ENCODE measurements at regions not wholly inside any gene's neighbourhood (a gene's known extent, or its start where the extent isn't known, plus 50 kb on each side); places are given as distances from the start of the nearest gene placed in this dataset.
"Not testable (repeated sequence)": the region's sequence is repeated elsewhere in the genome, so short reads cannot be mapped to it uniquely, and the experiment has no call there.

DNA sequence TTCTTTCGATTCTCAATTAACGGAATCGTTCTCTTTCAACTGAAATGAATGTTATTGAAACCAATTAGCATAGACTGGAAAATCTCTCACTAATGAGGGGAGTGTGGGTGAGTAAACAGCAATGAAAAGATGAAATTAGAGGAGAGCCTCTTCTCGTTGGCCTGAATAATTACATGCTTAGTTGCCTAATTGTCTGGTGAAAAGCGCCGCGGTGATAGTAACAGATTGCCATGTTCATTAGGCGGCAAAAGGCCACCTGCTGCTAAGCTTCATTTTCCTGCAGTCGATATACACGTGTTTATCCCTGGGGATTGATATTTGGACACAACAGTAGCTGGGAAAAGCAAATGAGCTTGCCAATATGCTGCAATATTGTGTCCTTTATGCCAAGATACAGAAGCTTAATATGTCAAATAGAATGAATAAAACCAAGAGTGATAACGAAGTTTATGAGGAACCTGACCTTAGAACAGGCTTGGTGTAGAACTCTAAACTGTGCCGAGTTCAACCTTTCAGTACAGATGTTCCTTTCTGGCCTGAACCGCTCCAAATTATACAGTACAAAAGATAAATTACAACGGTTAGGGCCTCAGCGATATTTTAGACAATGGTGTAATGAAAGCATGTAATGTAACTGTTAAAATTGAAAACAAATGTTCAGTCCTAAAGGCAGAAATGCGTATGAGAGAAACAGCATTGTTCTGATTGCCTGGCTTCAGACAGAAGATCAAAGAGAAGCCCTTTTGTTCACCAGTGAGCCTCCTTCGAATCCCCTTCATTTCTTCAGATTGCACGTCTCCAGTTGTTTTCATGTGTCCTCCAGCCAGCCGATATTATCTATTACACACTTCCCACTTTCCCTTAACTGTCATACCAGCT is 185.2 kb downstream of the SHOX2 start:
- DNase-seq, result no peak

DNA sequence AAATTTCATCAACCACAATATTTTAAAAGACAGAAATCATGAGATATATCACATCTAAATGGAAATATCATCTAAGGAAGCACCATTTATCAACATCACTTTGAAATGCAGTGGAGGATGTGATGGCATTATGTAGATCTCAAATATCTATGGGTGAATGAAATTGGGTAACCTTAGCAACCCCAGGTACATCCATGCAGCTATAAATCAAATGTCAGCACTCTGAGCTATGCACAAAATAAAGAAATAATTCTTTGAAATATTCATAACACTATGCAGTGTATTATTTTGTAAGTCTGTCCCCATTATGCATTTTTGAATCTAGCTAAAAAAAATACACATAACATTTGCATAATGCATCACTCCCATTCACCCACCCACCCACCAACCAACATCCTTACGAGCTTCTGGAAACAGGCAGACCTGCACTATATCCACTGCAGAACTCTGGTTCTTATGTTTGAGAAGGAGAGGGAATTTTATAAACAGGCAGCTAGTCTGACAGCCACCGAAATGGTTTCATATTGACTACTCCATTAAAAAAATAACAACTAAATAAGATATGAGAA is 186.8 kb downstream of the SHOX2 start:
- no peak for DNase-seq

DNA sequence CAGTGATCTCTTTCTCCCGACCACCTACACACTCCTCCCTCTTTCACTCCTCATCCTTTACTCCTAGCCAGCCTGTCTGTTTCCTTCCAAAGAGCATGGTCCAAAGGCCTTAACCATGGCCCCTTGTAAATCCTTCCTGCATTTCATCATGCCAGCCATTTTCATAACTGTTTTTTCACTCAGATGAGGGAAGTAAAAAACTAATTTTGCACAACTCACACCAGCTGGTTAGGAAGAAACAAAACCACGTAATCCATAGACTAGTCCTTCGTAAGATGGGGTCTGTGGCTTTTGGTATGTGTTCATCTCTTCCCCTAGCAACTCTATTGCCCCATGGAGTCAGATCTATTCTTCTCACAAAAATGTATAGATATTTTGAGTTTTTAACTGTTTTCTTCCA is 187.8 kb downstream of the SHOX2 start:
- DNase-seq, result no peak

DNA sequence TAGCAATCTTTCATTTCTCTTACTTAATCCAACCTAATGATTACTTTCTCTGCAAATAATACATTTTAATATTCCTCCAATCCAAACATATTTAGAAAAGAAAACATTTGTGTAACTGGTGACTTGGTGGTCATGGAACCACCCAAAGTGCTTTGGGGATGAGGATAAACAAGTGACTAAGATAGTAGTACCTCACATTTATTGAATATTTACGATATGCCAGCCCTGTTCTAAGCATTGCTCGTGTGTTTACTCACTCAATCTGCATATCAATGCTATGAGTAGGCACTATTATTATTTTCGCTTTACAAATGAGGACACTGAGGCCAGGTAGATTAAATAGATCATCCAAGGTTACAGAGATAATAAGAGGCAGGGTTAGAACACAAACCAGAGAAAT is 189.5 kb downstream of the SHOX2 start:
- DNase-seq, result no peak

DNA sequence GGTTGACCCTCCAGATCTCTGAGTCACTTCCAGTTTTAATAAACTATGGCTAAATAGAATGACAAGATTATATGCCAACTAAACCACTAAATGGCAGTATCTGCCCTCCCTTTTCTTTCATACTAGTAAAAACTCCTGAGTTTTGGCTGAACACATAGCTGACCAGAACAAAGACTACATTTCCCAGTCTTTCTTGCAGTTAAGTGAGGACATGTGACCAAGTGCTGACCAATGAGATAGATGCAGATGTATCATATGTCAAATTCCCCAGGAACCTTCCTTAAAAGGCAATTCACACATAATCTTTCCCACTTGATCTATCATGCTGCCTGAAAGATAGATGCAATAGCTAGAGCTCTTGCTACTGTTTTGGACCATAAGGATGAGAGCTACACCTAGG is 191.3 kb downstream of the SHOX2 start:
- DNase-seq, result no peak

DNA sequence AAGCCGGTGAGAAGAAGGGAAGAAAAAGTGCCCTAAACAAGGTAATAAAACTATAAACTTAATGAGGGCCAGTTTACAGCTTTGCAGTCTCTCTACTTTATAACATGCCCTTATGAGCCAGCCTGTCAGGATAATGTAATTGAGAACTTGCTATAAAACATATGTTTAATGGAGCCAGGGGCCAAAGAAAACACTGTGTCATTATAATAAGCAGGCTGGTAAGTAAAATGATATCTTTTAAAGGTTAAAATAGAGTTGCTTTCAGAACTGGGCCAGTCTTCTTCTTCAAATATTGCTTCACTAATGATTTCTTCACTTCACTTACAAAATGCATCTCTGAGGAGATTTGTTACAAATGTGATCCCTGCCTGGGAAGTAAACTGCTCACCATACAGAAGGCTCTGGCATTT is 192.5 kb downstream of the SHOX2 start:
- no peak for DNase-seq

DNA sequence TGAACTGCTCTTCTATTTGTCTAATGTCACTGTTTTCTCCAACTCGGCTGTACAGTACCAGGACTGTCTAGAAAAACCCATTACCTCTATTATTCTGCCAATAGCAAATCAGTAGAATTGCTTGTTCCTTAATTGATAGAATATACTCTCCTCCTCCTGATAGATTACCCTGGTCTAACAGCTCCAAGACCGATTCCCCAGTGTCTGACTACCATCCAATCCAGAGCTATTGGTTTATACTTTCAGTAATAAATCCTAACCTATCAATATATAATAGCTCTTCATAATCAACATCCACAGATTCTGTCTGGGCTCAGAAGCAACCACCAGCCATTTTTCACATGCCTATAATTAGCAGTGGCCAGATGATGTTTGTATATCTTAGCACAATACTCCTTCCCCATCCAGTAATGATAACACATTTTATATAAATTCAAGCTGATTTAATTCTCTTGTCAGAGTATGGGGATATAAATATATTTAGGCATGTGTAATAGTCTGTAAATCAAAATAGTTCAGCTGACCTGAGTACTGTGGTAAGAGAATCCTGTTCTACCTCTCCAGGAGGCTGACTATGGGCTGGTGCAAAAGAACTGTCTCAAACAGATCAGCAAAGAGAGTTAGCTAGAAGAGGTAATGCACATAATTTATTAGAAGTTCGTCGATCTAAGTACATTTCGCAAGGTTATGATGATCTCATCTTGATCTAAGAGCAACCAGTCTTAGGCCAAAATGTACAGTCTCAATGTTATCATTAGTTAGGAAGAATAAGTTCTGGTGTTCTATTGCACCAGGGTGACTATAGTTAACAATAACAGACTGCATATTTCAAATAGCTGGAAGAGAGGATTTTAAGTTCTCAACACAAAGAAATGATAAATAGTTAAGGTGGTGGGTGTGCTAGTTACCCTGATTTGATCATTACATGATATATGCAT is 193.4 kb downstream of the SHOX2 start:
- DNase-seq, result no peak

DNA sequence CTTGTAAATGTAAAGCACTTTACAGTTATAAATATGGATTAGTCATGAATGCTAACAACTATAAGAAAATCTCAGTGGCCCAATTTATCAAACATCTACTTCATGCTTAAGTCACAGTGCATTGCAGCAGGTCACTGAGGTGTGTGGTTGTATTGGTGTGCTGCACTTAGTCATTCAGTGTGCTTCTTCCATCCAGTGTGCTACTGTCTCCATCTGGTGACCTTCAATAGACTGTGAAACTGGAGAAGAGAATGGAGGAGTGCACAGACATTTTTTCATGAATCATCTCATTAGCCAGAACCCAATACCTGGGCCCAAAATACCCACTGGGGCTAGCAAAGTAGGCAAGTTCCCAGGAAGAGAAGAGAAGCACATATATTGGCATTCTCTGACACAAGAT is 199.6 kb downstream of the SHOX2 start:
- DNase-seq, result no peak

DNA sequence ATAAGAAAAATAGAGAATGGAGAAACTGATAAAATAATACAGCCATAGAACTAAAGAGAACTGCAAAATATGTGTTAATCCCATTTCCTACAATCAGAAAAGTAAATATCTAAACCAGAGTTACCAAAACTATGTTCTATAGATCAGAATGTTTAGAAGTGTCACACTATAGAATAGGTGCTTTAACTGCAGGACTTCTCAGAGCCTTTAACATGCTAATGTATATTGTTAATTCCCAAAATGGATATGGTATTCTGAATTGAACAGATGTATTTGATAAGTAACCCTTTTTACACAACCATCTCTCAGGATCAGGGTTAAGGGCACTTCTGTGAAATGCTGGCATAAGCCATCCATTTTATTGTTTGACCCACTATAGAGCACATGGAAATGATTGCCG is 200.3 kb downstream of the SHOX2 start:
- DNase-seq, result no peak

DNA sequence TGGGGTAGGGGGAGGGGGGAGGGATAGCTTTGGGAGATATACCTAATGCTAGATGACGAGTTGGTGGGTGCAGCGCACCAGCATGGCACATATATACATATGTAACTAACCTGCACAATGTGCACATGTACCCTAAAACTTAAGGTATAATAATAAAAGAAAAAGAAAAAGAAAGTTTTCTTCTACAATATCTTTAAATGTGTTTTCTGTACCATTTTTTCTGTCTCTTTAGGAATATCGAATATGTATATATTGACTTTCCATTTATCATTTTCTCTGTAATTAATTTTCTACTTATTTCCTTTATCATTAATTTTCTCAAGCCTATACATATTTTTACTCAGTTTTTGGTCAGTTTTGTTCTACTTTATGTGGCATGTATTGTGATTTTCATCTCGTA is 203.5 kb downstream of the SHOX2 start:
- not testable (repeated sequence) for DNase-seq

DNA sequence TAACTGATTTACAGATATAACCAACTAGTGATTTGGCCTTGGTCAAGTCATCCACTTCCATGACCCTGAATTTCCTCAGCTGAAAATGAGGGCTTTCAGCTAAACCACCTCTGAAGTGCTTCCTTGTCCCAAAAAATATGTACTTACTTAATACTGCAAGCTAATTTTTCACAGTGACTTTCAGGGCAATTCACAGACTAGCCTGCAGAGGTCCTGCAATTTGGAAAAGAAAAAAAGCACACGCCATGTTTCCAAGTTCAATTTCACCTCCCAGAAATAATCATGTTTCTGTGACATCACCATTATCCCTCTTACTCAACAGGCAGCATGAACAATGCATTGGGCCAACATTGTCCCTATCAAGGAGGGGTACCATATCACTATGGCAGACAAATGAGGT is 218.2 kb downstream of the SHOX2 start:
- DNase-seq, result no peak

DNA sequence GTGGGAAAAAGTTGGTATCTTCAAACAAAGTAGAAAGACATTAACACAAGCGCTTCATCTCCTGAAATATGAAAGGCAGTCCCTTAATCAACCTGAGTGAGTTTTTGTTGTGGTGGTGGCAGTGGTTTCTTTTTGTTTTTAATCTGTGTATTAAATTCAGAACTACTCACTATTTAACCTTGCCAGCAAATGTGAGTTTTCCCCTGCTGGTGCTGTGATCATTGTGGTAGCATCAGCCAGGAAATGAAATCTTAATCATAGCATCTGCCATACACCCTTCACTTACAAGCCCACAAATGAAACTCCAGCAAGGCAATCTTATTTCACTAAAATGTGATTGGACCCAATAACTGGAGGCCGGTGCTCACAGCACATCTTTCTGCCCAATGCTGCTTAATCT is 229.7 kb downstream of the SHOX2 start:
- DNase-seq, result no peak

DNA sequence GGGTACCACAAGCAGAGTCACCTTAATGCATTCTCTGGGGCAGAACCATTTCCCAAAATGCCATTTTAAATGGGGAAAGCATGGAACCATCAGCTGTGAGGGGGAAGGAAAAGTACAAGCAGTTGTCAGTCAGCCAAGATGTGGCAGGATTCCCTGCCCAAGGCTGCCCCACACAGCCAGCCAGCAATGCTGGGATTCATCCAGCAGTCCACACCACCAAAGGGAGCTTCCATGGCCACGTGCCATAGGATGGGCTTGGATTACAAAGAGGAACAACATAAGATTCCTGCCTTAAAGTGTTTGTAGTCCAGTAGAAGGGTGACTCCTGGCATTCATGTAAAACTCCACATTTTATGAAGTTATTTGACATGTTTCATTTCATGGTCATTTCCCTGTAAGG is 233.3 kb downstream of the SHOX2 start:
- DNase-seq, result no peak

DNA sequence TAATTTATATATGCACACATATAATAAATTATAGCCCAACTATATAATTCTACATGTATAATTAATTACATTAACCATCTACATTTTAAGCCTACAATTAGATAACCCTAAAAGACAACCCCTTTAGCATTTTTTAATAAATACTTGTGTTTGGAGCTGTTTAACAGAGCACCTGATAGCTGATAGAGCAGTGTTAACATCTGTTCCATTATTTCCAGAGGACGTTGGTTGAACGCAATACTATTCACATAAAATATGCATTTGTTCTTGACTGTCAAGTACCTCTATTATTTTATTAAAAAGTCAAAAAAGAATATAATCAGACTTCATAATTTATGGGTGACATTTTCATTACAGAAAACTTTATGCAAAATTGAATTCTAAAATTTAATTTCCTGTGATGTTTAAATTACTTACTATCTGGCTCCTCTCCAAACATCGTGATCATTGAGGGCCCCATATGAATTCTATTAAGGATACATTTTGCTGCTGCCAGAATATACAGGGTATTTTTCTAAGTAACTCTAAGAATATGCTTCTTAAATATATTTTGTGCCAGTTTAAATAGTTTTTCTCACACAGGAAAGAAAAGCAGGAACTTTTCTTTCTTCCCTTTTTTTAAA is 234.3 kb downstream of the SHOX2 start:
- no peak for DNase-seq

DNA sequence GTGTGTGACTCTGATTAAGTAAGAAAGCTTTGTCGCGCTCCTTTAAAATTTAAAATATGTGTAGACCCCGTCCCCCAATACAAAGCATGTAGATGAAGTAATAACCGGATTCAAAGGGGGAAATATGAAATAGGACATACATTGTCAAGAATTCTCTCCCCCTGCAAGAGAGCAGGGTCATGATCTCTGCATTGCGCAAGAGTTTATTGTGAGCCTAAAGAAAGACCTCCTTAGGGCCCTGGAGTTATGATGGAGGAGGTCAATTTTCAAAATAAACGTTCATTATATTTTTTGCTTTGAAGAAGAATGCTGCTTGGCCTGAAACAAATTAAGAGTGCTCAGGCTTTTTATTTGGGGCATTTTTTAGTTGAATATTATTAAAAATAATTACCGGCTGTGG is 235.0 kb downstream of the SHOX2 start:
- no peak for DNase-seq

DNA sequence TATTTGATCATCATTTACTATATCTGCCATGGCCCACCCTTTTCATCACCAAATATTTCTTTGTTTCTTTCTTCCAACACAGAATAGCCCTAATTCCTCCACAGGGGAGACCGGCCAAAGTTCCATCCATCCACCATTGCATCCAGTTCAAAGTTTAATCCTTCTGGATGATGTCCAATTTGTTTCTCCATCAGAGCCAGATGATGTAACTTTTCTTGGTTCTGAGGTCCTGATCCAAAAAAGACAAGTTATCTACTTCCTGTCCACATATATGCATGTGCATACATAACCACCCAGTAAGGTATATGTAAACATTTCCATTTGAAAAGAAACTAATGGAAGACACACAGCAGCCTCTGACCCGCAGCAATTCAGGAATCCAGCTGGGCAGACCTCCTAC is 237.3 kb downstream of the SHOX2 start:
- DNase-seq, result no peak

DNA sequence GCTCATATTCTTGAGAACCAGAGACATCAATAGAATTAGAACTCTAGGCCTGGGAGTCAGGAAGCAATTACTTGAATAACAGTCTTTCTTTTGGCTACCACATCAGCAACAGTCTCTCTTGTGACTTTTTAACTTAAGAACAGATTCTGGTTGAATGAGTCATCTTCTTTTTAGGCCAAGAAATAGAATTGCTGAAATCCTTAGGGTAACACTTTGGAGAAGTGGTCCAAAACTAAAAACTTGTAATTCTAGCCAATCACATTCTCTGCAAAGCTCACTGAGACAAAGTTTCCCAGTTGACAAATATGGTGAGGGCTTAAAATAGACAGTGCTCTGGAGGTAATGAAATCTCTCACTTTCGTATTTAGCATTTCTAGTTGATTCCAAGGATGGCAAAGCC is 238.0 kb downstream of the SHOX2 start:
- DNase-seq, result no peak

DNA sequence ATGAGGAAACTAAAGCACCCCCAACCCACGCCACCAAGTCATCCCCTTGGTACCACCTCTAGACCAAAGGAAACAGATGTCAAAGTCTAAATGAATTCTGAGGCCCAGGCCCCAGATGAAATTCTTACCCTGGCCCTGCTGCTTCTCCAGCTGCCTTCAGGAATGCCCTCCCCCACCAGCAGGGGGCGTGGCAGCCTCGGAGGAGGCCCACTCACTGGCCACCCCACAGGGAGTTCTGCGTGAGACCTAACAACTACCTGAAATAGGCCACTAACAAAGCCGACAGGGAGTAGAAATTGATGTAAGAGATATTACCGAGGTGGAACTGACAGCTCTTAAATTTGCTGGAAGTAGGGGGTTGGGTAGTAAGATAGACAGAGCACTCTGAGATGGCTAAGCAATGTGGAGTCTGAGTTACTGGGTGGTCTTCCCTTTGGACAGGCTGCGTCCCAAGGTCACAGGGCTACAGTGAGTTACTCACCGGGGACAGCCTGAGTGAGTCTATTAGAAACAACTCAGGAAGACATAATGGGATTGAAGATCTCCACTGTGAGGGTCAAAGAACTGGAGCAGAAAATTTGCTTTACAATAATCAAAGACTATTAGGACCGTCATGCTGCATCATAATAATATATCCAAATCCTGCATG is 240.7 kb downstream of the SHOX2 start:
- peak; percentile 21 for DNase-seq

DNA sequence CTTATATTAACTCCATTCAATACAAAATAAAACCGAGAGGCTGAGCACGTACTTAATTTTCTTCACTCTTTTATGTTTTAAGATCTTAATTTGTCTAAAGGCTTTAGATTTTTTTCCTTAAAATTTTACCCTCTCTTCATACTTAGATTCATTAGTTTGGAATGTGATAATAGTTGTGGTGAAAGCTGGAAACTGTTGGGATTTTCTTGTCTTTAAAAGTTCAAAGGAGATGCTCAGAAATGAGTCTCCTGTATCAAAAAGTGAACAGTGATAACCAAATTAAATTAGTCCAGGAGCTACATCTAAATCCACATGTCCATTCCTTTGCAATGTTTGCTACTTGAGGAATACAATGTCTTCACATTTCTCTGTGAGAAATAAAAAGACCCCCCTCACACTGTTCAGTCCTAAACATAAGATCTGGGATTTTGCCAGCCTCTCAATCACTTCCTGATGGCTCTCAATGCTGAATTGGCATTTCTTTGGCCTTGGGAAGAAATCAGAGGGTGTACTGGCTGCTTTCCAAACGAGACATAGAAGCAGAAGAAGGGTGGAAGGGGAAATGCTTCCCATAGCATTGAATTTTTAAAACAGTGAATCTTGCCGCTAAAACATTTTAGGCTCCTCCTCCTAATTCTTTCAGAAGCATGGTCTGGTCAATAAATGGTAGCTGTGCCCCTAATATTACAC is 245.0 kb downstream of the SHOX2 start:
- DNase-seq, result no peak

DNA sequence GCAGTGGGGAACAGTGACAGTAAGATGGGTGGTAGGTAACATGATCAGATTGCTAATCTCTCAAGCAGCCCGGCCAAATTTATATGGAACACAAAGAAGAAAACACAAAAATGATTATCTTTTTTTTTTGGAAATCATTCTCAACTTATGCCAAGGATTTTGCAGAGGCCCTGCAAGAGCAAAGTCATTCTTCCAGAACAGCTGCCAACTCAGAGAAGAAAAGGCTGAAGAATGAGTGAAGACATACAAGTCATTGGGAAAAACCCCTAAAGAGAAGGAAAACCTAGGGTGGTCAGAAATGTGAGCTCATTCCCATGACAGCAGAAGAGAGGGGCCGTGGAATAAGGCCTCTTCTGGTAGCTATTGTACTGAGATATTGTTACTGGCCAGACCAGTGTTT is 246.7 kb downstream of the SHOX2 start:
- no peak for DNase-seq

DNA sequence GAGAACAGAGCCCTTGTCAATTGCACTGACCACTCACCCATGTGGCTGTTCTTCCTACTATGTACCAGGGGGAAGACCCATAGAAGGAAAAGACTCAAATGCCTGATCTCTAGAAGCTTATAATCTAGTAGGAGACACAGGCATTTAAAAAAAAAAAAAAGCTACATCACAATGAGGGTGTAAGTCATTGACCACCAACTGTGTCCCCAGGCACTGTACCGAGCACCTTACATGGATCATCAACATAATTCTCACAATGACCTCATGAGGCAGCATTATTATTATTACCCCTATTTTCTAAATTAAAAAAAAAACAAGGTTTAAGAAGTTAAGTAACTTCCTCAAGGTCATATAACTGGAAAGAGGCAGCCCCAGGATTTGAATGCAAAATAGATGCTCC is 247.4 kb downstream of the SHOX2 start:
- DNase-seq, result no peak

DNA sequence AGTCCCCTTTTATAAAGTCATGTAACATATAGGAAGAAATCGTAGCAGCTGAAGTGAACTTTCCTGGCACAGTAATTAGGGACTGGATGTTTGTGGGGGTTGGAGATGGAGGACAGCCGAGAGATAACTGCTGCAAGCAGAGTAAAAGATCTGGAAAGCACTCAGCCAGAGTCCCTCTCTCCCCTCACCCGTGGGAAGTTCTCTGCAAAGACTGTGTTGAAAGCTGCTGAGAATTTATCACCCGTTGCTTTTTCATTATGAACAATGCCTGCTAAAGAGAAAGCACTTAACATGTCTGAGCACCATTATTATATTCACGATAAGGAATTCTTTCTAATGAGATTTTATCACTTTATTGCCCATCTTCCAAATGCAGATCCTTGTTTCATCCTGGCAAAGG is 248.8 kb downstream of the SHOX2 start:
- no peak for DNase-seq

Measured in CD4-positive, alpha-beta T cell treated with Interleukin-17A for 4 hours (primary cell).